ENCODE measurements at regions not wholly inside any gene's neighbourhood (a gene's known extent, or its start where the extent isn't known, plus 50 kb on each side); places are given as distances from the start of the nearest gene placed in this dataset.
"Not testable (repeated sequence)": the region's sequence is repeated elsewhere in the genome, so short reads cannot be mapped to it uniquely, and the experiment has no call there.

GRCh38 chr10:33858326-33858725 lies 523.9 kb upstream of the NRP1 start:
- DNase-seq = no peak

- not testable (repeated sequence) for DNase-seq
Observed at GRCh38 chr10:33853221-33853620, 518.8 kb upstream of the NRP1 start.

- no peak for DNase-seq
Observed at GRCh38 chr10:33843379-33843778, 508.9 kb upstream of the NRP1 start.

GRCh38 chr10:33841678-33842077 lies 507.2 kb upstream of the NRP1 start:
- DNase-seq = no peak

GRCh38 chr10:33838731-33839130 lies 504.3 kb upstream of the NRP1 start:
- no peak for DNase-seq

- DNase-seq = no peak
Observed at GRCh38 chr10:33837736-33838135, 503.3 kb upstream of the NRP1 start.

- DNase-seq = no peak
Observed at GRCh38 chr10:33835556-33835955, 501.1 kb upstream of the NRP1 start.

GRCh38 chr10:33833566-33833965 lies 499.1 kb upstream of the NRP1 start:
- DNase-seq = no peak

- DNase-seq = no peak
Observed at GRCh38 chr10:33832124-33832787, 497.8 kb upstream of the NRP1 start.

- DNase-seq = no peak
Observed at GRCh38 chr10:33831591-33831990, 497.1 kb upstream of the NRP1 start.

GRCh38 chr10:33829899-33830298 lies 495.4 kb upstream of the NRP1 start:
- not testable (repeated sequence) for DNase-seq

- no peak for DNase-seq
Observed at GRCh38 chr10:33828592-33828991, 494.1 kb upstream of the NRP1 start.

GRCh38 chr10:33826186-33826585 lies 491.7 kb upstream of the NRP1 start:
- no peak for DNase-seq

GRCh38 chr10:33822774-33823173 lies 488.3 kb upstream of the NRP1 start:
- no peak for DNase-seq

GRCh38 chr10:33820531-33820930 lies 486.1 kb upstream of the NRP1 start:
- no peak for DNase-seq

- no peak for DNase-seq
Observed at GRCh38 chr10:33819206-33819605, 484.7 kb upstream of the NRP1 start.

GRCh38 chr10:33818343-33818742 lies 483.9 kb upstream of the NRP1 start:
- no peak for DNase-seq

GRCh38 chr10:33817605-33818004 lies 483.1 kb upstream of the NRP1 start:
- DNase-seq = no peak

GRCh38 chr10:33815776-33816175 lies 481.3 kb upstream of the NRP1 start:
- no peak for DNase-seq

GRCh38 chr10:33813871-33814270 lies 479.4 kb upstream of the NRP1 start:
- DNase-seq = no peak

GRCh38 chr10:33813415-33813814 lies 478.9 kb upstream of the NRP1 start:
- no peak for DNase-seq

GRCh38 chr10:33812586-33812985 lies 478.1 kb upstream of the NRP1 start:
- no peak for DNase-seq

- DNase-seq = no peak
Observed at GRCh38 chr10:33810986-33811385, 476.5 kb upstream of the NRP1 start.

- DNase-seq = no peak
Observed at GRCh38 chr10:33809732-33810131, 475.3 kb upstream of the NRP1 start.

- no peak for DNase-seq
Observed at GRCh38 chr10:33808475-33808874, 474.0 kb upstream of the NRP1 start.

All from COR-L47 (cell line).